Skeletal muscle satellite cell (primary cell): ENCODE measurements at regions not wholly inside any gene's neighbourhood (a gene's known extent, or its start where the extent isn't known, plus 50 kb on each side); places are given as distances from the start of the nearest gene placed in this dataset.

ENCODE experiments used
- H3K27me3 ChIP-seq: 2 replicates; pipeline ENCODE4 v1.7.0; 2013; ENCODE audit warnings: low read length; ENCODE audit not compliant: control insufficient read depth, insufficient read depth
- H3K36me3 ChIP-seq: 2 replicates; pipeline ENCODE4 v1.7.0; 2013; ENCODE audit warnings: mild to moderate bottlenecking, control low read depth, low read length; ENCODE audit not compliant: insufficient read depth
- H3K4me1 ChIP-seq: 2 replicates; pipeline ENCODE4 v1.7.0; 2013; ENCODE audit warnings: low read length; ENCODE audit not compliant: control insufficient read depth, insufficient read depth
- H3K4me2 ChIP-seq: 2 replicates; pipeline ENCODE4 v1.7.0; 2013; ENCODE audit warnings: mild to moderate bottlenecking, low read length
- H3K4me3 ChIP-seq: 2 replicates; pipeline ENCODE4 v1.7.0; 2013; ENCODE audit warnings: low read length
- H3K9ac ChIP-seq: 2 replicates; pipeline ENCODE4 v1.7.0; 2013; ENCODE audit warnings: mild to moderate bottlenecking, low read depth, low read length, moderate library complexity
- H3K9me3 ChIP-seq: replicated peaks from 2 replicates; pipeline ENCODE4 v1.7.0; 2013; ENCODE audit warnings: mild to moderate bottlenecking, control low read depth, low read length

DNA sequence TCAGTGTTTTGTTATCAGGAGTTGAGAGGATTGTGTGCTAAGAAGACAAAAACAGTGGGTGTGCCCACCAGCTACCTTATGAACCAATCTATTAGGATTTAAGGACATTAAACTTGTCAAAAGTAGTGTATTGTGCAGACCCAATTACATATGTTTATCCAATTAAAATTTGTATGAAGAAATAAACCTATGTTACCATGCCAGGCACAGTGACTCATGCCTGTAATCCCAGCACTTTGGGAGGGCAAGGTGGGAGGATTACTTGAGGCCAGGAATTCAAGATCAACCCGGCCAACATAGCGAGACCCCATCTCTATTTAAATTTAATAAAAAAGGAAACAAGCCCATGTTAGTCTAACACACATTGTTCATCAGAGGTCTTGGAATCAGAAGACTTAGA lies 162.2 kb downstream of the IRS1 start:
- H3K4me3 ChIP-seq, result no peak overlapping the region
- H3K4me2 ChIP-seq, result no peak overlapping the region
- no peaks in the 10 kb centered on the region for H3K36me3 ChIP-seq
- no peak overlapping the region for H3K9ac ChIP-seq
- no peaks in the 10 kb centered on the region for H3K27me3 ChIP-seq
- H3K9me3 ChIP-seq, result peaks cover 5% of the 10 kb centered on the region
- no peaks in the 10 kb centered on the region for H3K4me1 ChIP-seq

DNA sequence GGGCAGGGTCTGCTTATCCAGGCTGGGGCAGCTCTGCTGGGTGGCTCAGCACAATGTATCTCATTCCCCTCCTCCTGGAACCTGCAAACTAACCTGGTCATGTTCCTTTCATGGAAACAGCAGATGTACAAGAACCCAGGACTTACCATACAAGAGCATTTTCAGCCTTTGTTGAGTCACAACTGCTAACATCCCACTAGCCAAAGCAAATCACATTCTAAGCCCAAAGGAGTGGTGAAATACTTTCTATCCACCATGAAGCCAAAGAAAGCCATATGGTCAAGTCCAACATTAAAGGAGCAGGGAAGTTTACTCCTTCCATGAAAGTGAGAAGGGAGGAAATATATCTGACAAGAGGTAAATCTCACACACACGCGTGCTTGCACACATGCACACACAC lies 163.0 kb downstream of the IRS1 start:
- Histone ChIP-seq H3K4me3 (no peak overlapping the region), H3K4me2 (no peak overlapping the region), H3K4me1 (no peaks in the 10 kb centered on the region), H3K9ac (no peak overlapping the region), H3K36me3 (no peaks in the 10 kb centered on the region), H3K9me3 (peaks cover 5% of the 10 kb centered on the region), H3K27me3 (no peaks in the 10 kb centered on the region)

DNA sequence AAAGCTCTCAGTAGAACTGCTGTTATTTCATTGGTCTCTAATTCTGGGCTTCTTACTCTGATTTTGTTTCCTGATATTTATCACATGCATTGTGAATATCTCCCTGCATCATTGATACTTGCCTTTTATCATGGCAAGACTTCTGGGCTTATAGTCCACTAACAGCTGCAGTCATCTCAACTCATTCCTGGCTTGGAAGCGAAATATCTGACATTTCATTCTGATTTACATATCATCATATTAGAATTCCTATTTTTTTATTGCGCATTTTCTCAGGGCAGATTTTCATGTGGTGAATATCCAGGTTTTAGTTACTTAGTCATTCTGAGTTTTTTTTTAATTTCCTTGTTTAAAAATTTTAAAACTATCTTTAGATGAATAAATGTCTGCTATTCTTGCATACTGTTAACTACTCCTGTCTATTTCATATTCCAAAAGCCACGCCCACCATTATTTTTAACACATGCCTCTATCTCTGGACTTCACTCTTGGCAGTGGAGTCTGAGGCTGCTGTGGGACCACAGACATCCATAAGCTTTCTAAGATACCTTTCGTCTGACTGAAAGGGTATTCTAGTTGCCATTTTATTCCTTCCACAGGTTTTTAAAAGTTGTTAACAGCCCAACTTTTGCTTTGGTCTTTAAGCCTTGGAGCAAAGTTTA lies 164.5 kb downstream of the IRS1 start:
- Histone ChIP-seq H3K4me1 (no peaks in the 10 kb centered on the region), H3K9ac (no peak overlapping the region), H3K4me3 (no peak overlapping the region), H3K9me3 (peaks cover under 1% of the 10 kb centered on the region), H3K36me3 (no peaks in the 10 kb centered on the region), H3K4me2 (no peak overlapping the region), H3K27me3 (no peaks in the 10 kb centered on the region)

DNA sequence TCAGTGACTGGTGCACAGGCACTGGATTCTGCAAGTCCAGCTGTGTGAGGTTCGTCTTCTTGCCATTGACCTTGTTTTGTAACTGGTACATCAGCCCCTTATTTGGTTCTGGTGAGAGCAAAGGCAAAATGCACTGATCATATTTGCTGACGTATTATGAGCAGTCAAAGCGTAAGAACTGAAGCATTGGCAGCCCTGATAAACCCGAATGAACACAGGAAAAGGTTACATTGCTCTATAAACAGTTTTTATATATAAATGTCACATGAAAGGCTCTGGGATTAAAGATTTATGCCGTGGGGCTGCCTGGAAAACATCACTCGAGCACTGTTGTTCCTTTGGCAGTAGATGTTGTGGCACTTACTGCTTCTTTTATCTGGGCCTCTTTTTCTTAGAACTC lies 167.9 kb downstream of the IRS1 start:
- H3K9me3 ChIP-seq, result no peaks in the 10 kb centered on the region
- no peaks in the 10 kb centered on the region for H3K4me1 ChIP-seq
- H3K36me3 ChIP-seq, result no peaks in the 10 kb centered on the region
- no peak overlapping the region for H3K9ac ChIP-seq
- no peak overlapping the region for H3K4me3 ChIP-seq
- no peak overlapping the region for H3K4me2 ChIP-seq
- no peaks in the 10 kb centered on the region for H3K27me3 ChIP-seq

DNA sequence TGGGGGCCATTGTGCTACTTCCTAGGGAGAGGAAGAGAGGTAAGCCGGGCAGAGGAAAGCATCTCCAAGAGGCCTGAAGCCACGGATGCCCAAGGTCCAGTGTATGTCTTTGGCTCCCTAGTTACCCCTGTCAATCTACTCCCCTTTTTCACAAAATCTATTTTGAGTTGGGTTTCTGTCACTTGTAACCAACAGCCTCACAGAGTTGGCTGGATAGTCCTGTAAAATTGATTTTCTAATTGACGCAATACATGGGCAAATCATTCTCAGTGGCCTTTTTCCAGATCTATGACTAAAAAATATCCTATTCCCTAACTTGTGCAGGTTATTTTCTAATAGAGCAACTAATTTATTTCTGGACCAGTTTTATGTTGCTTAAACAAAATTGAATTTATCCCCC lies 168.4 kb downstream of the IRS1 start:
- Histone ChIP-seq H3K4me2 (no peak overlapping the region), H3K27me3 (no peaks in the 10 kb centered on the region), H3K4me1 (no peaks in the 10 kb centered on the region), H3K9me3 (no peaks in the 10 kb centered on the region), H3K4me3 (no peak overlapping the region), H3K36me3 (no peaks in the 10 kb centered on the region), H3K9ac (no peak overlapping the region)

DNA sequence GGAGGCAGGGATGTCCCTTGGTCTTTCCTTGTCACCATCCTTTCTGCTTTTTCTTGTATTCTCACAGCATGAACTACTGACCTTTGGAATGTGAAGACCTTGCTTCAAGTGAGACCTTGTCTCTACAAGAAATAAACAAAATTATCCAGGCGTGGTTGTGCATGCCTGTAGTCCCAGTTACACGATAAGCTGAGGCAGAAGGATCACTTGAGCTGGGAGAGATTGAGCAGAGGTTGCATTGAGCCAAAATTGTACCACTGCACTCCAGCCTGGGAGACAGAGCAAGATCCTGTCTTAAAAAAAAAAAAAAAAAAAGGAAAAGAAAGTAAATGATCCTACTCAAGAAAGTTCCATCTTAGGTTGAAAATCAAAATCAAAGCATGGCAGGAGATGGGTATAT lies 173.7 kb downstream of the IRS1 start:
- no peak overlapping the region for H3K4me3 ChIP-seq
- H3K9me3 ChIP-seq, result no peaks in the 10 kb centered on the region
- no peak overlapping the region for H3K9ac ChIP-seq
- no peaks in the 10 kb centered on the region for H3K27me3 ChIP-seq
- H3K4me1 ChIP-seq, result peaks cover 10% of the 10 kb centered on the region
- no peak overlapping the region for H3K4me2 ChIP-seq
- no peaks in the 10 kb centered on the region for H3K36me3 ChIP-seq

DNA sequence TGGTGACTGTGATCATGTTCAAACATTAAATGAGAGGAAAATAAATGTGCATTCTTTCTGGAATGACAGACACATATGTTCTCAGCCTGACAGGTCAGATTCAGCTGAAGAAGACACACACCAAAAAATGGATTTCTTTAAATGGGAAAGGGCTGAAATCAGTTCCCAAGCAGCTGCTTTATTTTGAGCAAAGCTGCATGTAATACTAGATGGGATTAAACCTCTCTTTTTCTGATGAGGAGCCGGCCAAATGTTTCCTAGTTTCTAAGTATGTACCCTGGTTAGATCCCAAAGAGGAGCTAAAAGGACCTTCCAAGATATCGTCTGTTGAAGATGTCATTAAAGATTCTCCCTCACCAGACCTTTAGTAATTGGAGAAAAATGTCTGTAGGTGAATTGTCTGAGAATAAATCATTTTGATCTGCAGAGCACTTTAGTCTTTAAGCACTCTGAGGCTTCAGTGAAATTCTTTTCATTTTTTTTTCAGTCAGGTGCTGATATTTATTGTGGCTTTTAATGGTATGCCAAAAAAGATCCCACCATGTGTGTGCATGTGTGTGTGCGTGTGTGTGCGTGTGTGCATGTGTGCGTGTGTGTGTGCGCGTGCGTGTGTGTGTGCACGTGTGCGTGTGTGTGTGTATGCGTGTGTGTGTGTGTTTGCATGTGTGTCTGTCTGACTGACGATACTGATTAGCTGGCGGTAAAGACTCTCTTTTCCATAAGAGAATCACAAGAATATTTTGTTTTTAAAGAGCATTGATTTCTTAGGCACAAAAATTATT lies 175.8 kb downstream of the IRS1 start:
- Histone ChIP-seq H3K4me1 (peaks cover 10% of the 10 kb centered on the region), H3K36me3 (no peaks in the 10 kb centered on the region), H3K27me3 (no peaks in the 10 kb centered on the region), H3K4me2 (peak overlapping the region; percentile 15), H3K4me3 (no peak overlapping the region), H3K9ac (peak overlapping the region; percentile 8), H3K9me3 (no peaks in the 10 kb centered on the region)

DNA sequence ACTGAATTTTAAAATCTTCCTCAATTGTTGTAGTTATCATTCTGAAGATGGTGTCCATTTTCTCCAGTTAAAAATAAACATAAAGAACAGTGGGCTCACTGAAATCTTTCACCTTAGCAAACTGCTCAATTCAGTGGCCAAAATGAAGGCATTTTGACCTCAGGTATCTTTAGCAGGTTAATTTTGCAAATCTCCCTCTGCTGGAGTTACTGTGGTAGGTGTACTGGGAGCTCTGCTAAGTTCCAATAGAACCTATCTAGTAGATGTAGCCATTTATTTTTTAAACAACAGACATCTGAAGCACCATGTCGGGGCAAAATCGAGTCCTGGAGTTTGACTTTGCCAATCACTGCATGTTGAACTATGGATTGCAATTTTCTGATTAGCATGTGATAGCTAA lies 177.1 kb downstream of the IRS1 start:
- Histone ChIP-seq H3K36me3 (no peaks in the 10 kb centered on the region), H3K9ac (no peak overlapping the region), H3K4me3 (no peak overlapping the region), H3K9me3 (no peaks in the 10 kb centered on the region), H3K4me2 (no peak overlapping the region), H3K27me3 (no peaks in the 10 kb centered on the region), H3K4me1 (peaks cover 10% of the 10 kb centered on the region)

DNA sequence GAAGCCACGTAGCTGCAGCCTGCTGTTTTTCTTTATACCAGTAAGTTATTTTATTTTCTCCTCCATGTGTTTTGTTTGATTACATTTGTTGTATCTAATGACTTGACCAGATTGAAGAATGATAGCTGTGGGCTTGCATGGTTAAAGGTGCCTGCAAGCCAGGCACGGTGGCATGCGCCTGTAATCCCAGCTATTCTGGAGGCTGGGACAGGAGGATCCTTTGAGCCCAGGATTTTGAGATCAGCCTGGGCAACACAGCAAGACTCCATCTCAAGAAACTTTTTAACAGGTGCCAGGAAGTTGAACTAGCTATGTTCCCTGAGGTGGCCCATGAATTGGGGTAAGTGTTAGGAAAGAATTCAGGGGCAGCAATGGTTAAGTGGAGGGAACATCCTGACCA lies 179.4 kb downstream of the IRS1 start:
- no peaks in the 10 kb centered on the region for H3K9me3 ChIP-seq
- no peak overlapping the region for H3K4me3 ChIP-seq
- H3K9ac ChIP-seq, result no peak overlapping the region
- H3K4me1 ChIP-seq, result peaks cover 10% of the 10 kb centered on the region
- no peaks in the 10 kb centered on the region for H3K27me3 ChIP-seq
- no peak overlapping the region for H3K4me2 ChIP-seq
- H3K36me3 ChIP-seq, result no peaks in the 10 kb centered on the region

DNA sequence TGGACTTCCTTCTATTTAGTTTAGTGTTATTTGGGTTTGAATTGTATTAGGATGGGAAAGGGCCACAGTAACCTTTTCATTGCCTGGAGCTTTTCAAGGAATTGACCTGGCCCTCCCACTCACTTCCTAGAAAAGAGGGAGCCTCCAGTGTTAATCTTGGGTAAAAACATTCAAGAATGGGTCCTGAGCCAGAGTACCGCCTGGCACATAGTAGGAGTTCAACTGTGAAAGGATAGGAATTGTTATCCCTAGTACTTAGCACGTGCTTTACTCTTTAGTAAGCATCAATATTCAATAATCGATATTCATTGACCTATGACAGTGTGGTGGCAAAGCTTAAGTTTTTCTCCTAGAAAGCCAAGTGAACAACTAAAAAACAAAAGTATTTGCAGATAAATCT lies 179.9 kb downstream of the IRS1 start:
- H3K4me2 ChIP-seq, result no peak overlapping the region
- no peak overlapping the region for H3K4me3 ChIP-seq
- no peaks in the 10 kb centered on the region for H3K36me3 ChIP-seq
- no peaks in the 10 kb centered on the region for H3K9me3 ChIP-seq
- H3K27me3 ChIP-seq, result no peaks in the 10 kb centered on the region
- H3K9ac ChIP-seq, result no peak overlapping the region
- peaks cover 10% of the 10 kb centered on the region for H3K4me1 ChIP-seq

DNA sequence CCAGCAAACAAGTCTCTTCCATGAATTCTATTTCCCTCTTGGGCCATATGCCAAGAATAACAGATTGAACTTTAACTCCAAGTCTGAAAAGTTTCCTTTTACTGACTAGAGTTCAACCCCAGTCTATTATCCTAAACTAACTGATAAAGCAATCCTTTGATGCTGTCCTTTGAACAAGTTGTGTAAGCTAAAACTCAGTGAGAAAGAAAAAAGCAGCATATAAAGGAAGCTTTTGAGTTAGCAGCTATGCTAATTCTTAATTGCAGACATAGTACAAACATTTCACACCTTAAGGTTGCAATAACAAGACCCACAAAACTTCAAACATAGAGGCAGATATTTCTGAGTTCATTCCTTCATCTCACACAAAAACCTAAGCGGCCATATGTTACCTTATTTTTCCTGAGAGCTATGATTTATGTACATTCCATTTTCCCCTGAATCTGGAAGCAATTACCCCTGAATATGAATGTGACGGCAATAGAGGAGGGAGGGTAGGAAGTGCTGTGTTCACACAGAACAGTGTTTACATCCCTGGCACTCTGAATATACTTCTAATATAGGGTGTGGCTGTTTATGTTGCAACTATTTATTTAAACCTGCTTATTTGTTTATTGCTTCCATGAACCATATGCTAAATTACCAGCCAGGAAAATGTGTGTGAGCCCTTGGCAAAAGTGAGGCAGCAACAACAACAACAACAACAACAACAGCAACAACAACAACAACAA lies 180.6 kb downstream of the IRS1 start:
- Histone ChIP-seq H3K9ac (no peak overlapping the region), H3K27me3 (no peaks in the 10 kb centered on the region), H3K36me3 (no peaks in the 10 kb centered on the region), H3K4me2 (no peak overlapping the region), H3K4me3 (no peak overlapping the region), H3K4me1 (peaks cover 10% of the 10 kb centered on the region), H3K9me3 (no peaks in the 10 kb centered on the region)
